Gastrocnemius medialis (tissue), 4 donors: ENCODE measurements at regions not wholly inside any gene's neighbourhood (a gene's known extent, or its start where the extent isn't known, plus 50 kb on each side); places are given as distances from the start of the nearest gene placed in this dataset.
A peak's percentile ranks its signal among the peaks of the same experiment; 100 is the strongest.

ENCODE experiments used
- ATAC-seq, 2 donors: fragments of 150-250 bp; one replicate each; pipeline ENCODE4 v1.9.1; 2016
- DNase-seq, 2 donors: peaks; one replicate each; pipeline ENCODE4 v3.0.0-alpha.2; 2019
- H3K27ac ChIP-seq, 4 donors: fragments of 200-600 bp; sonication (generic); 1 replicate in 1 of 4; 2 replicates in 3 of 4; pipeline ENCODE4 v1.5.1; 2016 to 2018; ENCODE audit warnings: mild to moderate bottlenecking in 2 of 4, moderate library complexity in 1 of 4
- H3K27me3 ChIP-seq, 3 donors: fragments of 200-600 bp; sonication (generic) in 2 of 3; 1 replicate in 1 of 3; 2 replicates in 2 of 3; pipeline versions ENCODE4 v1.5.1 to v1.6.0; 2016 to 2019; ENCODE audit warnings: mild to moderate bottlenecking in 1 of 3, moderate library complexity in 1 of 3
- H3K36me3 ChIP-seq, 2 donors: fragments of 200-600 bp; sonication (generic) in 1 of 2; one replicate each; pipeline ENCODE4 v1.5.1; 2017 to 2018
- H3K4me1 ChIP-seq, 2 donors: fragments of 200-600 bp; sonication (generic) in 1 of 2; one replicate each; pipeline ENCODE4 v1.5.1; 2016 to 2017; ENCODE audit warnings: mild to moderate bottlenecking in 2 of 2
- H3K4me3 ChIP-seq, 4 donors: fragments of 200-600 bp; sonication (generic) in 3 of 4; 1 replicate in 1 of 4; 2 replicates in 3 of 4; pipeline ENCODE4 v1.5.1; 2016 to 2019; ENCODE audit warnings: mild to moderate bottlenecking in 2 of 4
- H3K9me3 ChIP-seq, 3 donors: fragments of 200-600 bp; sonication (generic) in 2 of 3; 1 replicate in 1 of 3; 2 replicates in 2 of 3; pipeline ENCODE4 v1.5.1; 2016 to 2019
- POLR2A ChIP-seq, 2 donors: fragments of 450-650 bp; IDR thresholded peaks; one replicate each; pipeline ENCODE4 v1.6.1; 2017; ENCODE audit warnings: antibody characterized with exemption in 2 of 2, mild to moderate bottlenecking in 2 of 2, moderate library complexity in 2 of 2
- in situ Hi-C, 4 donors: fragments of 200-750 bp; cut with MboI; loops; one replicate each; pipeline versions ENCODE4 v1.15.0 to v1.8.0; 2017; ENCODE audit warnings: low sequenced_read_pairs in 4 of 4
- intact Hi-C: fragments of 100-400 bp; cut with DNase I; formaldehyde crosslinking; loops from one replicate; pipeline ENCODE4 v1.15.1; 2023; ENCODE audit warnings: low total_unique reads
- TF ChIP-seq, protein P1 (sequence below), 5 experiments: fragments of 450-650 bp in 3 of 5; fragments of 200-600 bp in 2 of 5; sonication (generic) in 2 of 5; IDR thresholded peaks in 4 of 5; conservative IDR thresholded peaks in 1 of 5; 1 replicate in 4 of 5; 2 replicates in 1 of 5; pipeline ENCODE4 v1.5.1; 2016 to 2019; ENCODE audit warnings: antibody characterized with exemption in 5 of 5, mild to moderate bottlenecking in 3 of 5, moderate library complexity in 3 of 5

DNA sequence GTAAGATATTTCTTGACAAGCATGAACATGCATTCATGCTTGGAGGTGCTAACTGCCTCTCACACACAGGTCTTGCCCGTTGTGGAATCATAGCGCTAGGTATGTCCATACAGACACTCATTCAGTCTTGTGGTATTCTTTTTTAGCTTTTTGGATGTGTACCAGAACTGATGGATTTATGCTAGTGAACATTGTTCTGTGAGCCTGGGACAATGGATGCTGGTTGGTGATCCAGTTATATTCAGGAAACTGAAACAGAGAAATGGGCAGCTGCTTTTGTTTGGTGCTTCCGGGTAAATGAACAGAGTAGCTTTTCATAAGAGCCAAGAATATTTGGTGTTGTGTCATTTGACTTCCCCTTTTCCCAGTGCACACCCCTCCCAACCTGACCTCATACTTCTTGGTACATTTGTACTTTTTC is 78.9 kb upstream of the SLC4A4 start:
- peak in 1 of 2 donors; percentile 17 for ATAC-seq
- DNase-seq = no peak
- in situ Hi-C loops (no loop called here), intact Hi-C loops (no loop called here)
- no peaks in the 10 kb centered on the region for H3K36me3 ChIP-seq
- TF ChIP-seq, protein P1, sequence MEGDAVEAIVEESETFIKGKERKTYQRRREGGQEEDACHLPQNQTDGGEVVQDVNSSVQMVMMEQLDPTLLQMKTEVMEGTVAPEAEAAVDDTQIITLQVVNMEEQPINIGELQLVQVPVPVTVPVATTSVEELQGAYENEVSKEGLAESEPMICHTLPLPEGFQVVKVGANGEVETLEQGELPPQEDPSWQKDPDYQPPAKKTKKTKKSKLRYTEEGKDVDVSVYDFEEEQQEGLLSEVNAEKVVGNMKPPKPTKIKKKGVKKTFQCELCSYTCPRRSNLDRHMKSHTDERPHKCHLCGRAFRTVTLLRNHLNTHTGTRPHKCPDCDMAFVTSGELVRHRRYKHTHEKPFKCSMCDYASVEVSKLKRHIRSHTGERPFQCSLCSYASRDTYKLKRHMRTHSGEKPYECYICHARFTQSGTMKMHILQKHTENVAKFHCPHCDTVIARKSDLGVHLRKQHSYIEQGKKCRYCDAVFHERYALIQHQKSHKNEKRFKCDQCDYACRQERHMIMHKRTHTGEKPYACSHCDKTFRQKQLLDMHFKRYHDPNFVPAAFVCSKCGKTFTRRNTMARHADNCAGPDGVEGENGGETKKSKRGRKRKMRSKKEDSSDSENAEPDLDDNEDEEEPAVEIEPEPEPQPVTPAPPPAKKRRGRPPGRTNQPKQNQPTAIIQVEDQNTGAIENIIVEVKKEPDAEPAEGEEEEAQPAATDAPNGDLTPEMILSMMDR (IDR thresholded peaks at IDR 0.05 in 4 of 5, conservative IDR thresholded peaks at IDR 0.05 in 1 of 5) = no peak
- no peak for TF ChIP-seq POLR2A (IDR thresholded peaks at IDR 0.05)
- no peaks in the 10 kb centered on the region for H3K9me3 ChIP-seq
- H3K4me1 ChIP-seq = peaks cover 16 to 31% of the 10 kb centered on the region in 2 donors
- H3K27me3 ChIP-seq = no peaks in the 10 kb centered on the region
- no peak overlapping the region for H3K27ac ChIP-seq
- no peak overlapping the region for H3K4me3 ChIP-seq

GRCh38 chr4:71260544-71260943 is 78.3 kb upstream of the SLC4A4 start:
- no peaks in the 10 kb centered on the region for H3K27me3 ChIP-seq
- peaks cover 16 to 31% of the 10 kb centered on the region in 2 donors for H3K4me1 ChIP-seq
- intact Hi-C loops = no loop called here
- H3K36me3 ChIP-seq = no peaks in the 10 kb centered on the region
- ATAC-seq = no peak
- H3K27ac ChIP-seq = peak overlapping the region in 2 of 4 donors; percentile 48 to 59
- H3K4me3 ChIP-seq = no peak overlapping the region
- TF ChIP-seq, protein P1 (IDR thresholded peaks at IDR 0.05 in 4 of 5, conservative IDR thresholded peaks at IDR 0.05 in 1 of 5) = no peak
- TF ChIP-seq POLR2A (IDR thresholded peaks at IDR 0.05) = no peak
- DNase-seq = no peak
- H3K9me3 ChIP-seq = no peaks in the 10 kb centered on the region
- in situ Hi-C loops = no loop called here

DNA sequence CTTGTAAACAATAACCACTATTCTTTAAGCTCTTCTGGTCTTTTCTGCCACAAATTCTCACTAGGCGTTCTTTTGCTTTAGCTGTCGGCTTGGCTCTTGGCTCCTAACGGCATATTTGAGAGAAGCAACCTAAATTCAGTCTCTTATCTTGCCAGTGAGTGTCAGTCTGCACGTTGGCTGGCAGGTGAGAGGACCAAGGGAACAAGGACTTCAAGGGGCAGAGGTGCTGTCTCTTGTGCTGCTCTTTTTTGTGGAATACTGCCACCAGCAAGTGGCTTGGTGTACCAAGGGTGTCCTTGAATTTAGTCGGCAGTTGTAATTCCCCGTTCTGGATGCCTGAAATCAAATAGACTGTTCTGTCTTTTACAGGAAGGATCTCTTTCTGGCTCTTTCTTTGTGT is 77.8 kb upstream of the SLC4A4 start:
- in situ Hi-C loops = no loop called here
- TF ChIP-seq, protein P1 (IDR thresholded peaks at IDR 0.05 in 4 of 5, conservative IDR thresholded peaks at IDR 0.05 in 1 of 5) = no peak
- TF ChIP-seq POLR2A (IDR thresholded peaks at IDR 0.05) = no peak
- Histone ChIP-seq H3K27me3 (no peaks in the 10 kb centered on the region), H3K27ac (peak overlapping the region in 2 of 4 donors; percentile 48 to 59), H3K4me1 (peaks cover 16 to 27% of the 10 kb centered on the region in 2 donors), H3K4me3 (no peak overlapping the region), H3K36me3 (no peaks in the 10 kb centered on the region), H3K9me3 (no peaks in the 10 kb centered on the region)
- intact Hi-C loops = no loop called here
- ATAC-seq (peak; percentile 31 to 52), DNase-seq (no peak)

DNA sequence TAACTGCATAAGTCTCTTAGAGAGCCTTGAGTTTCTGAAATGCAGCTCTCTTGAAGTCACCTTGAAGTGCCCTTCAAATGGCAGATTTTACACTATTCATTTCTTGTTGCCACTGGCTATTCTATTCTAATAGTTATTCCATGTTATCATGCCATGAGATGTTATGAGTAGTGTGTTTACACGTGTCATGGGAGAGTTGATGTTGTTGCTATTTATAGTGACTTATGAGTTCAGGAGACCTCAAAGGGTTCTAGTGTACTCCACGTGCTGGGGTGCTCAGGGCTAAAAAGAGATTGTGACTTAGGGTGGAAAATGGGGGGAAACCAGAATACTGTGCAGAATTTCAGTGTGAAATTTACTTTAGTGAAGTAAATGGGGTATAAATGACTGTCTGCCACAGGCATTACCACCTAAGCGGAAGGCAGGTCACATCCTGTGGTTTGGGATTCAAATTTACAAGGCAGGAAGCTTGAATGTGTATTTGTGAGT is 77.1 kb upstream of the SLC4A4 start:
- H3K27me3 ChIP-seq = no peaks in the 10 kb centered on the region
- no peaks in the 10 kb centered on the region for H3K36me3 ChIP-seq
- in situ Hi-C loops = no loop called here
- peak overlapping the region in 2 of 4 donors; percentile 48 to 59 for H3K27ac ChIP-seq
- no peaks in the 10 kb centered on the region for H3K9me3 ChIP-seq
- H3K4me1 ChIP-seq = peaks cover 16 to 26% of the 10 kb centered on the region in 2 donors
- DNase-seq (no peak), ATAC-seq (peak; percentile 88 to 96)
- intact Hi-C loops = no loop called here
- H3K4me3 ChIP-seq = no peak overlapping the region
- no peak for TF ChIP-seq POLR2A (IDR thresholded peaks at IDR 0.05)
- TF ChIP-seq, protein P1 (IDR thresholded peaks at IDR 0.05 in 4 of 5, conservative IDR thresholded peaks at IDR 0.05 in 1 of 5) = no peak

GRCh38 chr4:71262161-71262560 is 76.7 kb upstream of the SLC4A4 start:
- in situ Hi-C loops = no loop called here
- no peaks in the 10 kb centered on the region for H3K36me3 ChIP-seq
- no peaks in the 10 kb centered on the region for H3K27me3 ChIP-seq
- peak overlapping the region in 2 of 4 donors; percentile 48 to 59 for H3K27ac ChIP-seq
- no peak for TF ChIP-seq POLR2A (IDR thresholded peaks at IDR 0.05)
- TF ChIP-seq, protein P1 (IDR thresholded peaks at IDR 0.05 in 4 of 5, conservative IDR thresholded peaks at IDR 0.05 in 1 of 5) = no peak
- H3K4me1 ChIP-seq = peaks cover 16 to 26% of the 10 kb centered on the region in 2 donors
- no peak for ATAC-seq
- no peaks in the 10 kb centered on the region for H3K9me3 ChIP-seq
- H3K4me3 ChIP-seq = no peak overlapping the region
- intact Hi-C loops = no loop called here
- DNase-seq = no peak
